ENCODE measurements at regions not wholly inside any gene's neighbourhood (a gene's known extent, or its start where the extent isn't known, plus 50 kb on each side); places are given as distances from the start of the nearest gene placed in this dataset.

GRCh38 chr10:25120188-25120587 is 54.6 kb upstream of the GPR158 start:
- ATAC-seq (ENCODE audit: poor library complexity) (no peak), DNase-seq (no peak)
- no peaks in the 10 kb centered on the region for H3K4me1 ChIP-seq (ENCODE audit: insufficient read depth, low read length)
- POLR2A ChIA-PET, result no interaction called here
- H3K9me3 Mint-ChIP-seq, result no peaks in the 10 kb centered on the region
- no peaks in the 10 kb centered on the region for H3K36me3 Mint-ChIP-seq (ENCODE audit: low read depth)
- H3K4me3 ChIP-seq (ENCODE audit: low read length), result no peak overlapping the region
- H3K27ac Mint-ChIP-seq, result no peak overlapping the region
- no peak overlapping the region for H3K4me3 Mint-ChIP-seq
- CTCF ChIA-PET, result no interaction called here
- H3K9me3 ChIP-seq (ENCODE audit: control insufficient read depth in 1 of 2, insufficient read depth in 1 of 2, low read length in 2 of 2), result no peaks in the 10 kb centered on the region
- H3K27ac ChIP-seq (ENCODE audit: low read depth in 1 of 2, low read length in 2 of 2), result no peak overlapping the region
- TF ChIP-seq, protein P1, sequence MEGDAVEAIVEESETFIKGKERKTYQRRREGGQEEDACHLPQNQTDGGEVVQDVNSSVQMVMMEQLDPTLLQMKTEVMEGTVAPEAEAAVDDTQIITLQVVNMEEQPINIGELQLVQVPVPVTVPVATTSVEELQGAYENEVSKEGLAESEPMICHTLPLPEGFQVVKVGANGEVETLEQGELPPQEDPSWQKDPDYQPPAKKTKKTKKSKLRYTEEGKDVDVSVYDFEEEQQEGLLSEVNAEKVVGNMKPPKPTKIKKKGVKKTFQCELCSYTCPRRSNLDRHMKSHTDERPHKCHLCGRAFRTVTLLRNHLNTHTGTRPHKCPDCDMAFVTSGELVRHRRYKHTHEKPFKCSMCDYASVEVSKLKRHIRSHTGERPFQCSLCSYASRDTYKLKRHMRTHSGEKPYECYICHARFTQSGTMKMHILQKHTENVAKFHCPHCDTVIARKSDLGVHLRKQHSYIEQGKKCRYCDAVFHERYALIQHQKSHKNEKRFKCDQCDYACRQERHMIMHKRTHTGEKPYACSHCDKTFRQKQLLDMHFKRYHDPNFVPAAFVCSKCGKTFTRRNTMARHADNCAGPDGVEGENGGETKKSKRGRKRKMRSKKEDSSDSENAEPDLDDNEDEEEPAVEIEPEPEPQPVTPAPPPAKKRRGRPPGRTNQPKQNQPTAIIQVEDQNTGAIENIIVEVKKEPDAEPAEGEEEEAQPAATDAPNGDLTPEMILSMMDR (IDR thresholded peaks at IDR 0.05), result no peak
- H3K27me3 ChIP-seq (ENCODE audit: control insufficient read depth in 1 of 2, insufficient read depth in 2 of 2, low read length in 2 of 2), result peaks cover 8 to 11% of the 10 kb centered on the region in 2 experiments
- H3K4me1 Mint-ChIP-seq (ENCODE audit: low read depth), result no peaks in the 10 kb centered on the region
- intact Hi-C loops (cut with DNase I, micrococcal nuclease), result no loop called here
- no peaks in the 10 kb centered on the region for H3K36me3 ChIP-seq (ENCODE audit: insufficient read depth, low read length)
- peaks cover 41% of the 10 kb centered on the region for H3K27me3 Mint-ChIP-seq
